ENCODE measurements at regions not wholly inside any gene's neighbourhood (a gene's known extent, or its start where the extent isn't known, plus 50 kb on each side); places are given as distances from the start of the nearest gene placed in this dataset.

DNA sequence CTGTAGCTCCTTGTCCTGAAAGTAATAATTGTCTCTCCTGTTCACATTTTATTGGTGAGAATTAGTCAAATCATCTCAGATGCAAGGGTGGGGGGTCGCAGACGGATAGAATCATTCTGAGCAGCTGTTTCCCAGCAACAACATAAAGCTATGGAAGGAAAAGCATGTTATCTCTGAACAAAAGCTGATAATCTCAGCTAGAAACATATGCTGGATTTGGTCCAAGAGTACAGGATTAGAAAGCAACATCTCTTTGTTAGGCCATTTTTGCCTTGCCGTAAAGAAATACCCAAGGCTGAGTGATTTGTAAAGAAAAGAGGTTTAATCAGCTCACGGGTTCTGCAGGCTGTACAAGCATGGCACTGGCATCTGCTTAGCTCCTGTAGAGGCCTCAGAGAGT is 472.8 kb upstream of the BOD1L1 start:
- H3K4ac ChIP-seq (ENCODE audit: low read depth, low read length) = no peak overlapping the region
- H3K9me3 Mint-ChIP-seq = peaks cover under 1 to 2% of the 10 kb centered on the region in 2 experiments; a peak in 2 of 5 replicates
- H3K4me1 ChIP-seq (ENCODE audit: insufficient read depth, low read length) = no peaks in the 10 kb centered on the region

More for the DNA sequence above, 472.8 kb upstream of the BOD1L1 start:
- Histone ChIP-seq H2AK5ac (ENCODE audit: insufficient read length, low read length) (no peak overlapping the region), H2BK120ac (ENCODE audit: low read depth, low read length, poor library complexity, severe bottlenecking) (no peak overlapping the region), H3K18ac (ENCODE audit: insufficient read length, low read depth, low read length) (no peak overlapping the region), H3K56ac (ENCODE audit: insufficient read length, low read depth, low read length) (no peak overlapping the region), H3K27ac (ENCODE audit: insufficient read length, low read depth, low read length) (no peak overlapping the region), H3K23ac (ENCODE audit: insufficient read length, low read depth, low read length) (no peak overlapping the region), H2AFZ (ENCODE audit: low read length) (no peak overlapping the region), H4K91ac (ENCODE audit: insufficient read length, low read depth, low read length) (no peak overlapping the region), H4K20me1 (ENCODE audit: control insufficient read depth, insufficient read depth, insufficient read length) (no peaks in the 10 kb centered on the region), H2BK12ac (ENCODE audit: insufficient read length, low read depth, low read length) (no peak overlapping the region), H2BK20ac (ENCODE audit: low read depth, low read length, poor library complexity, severe bottlenecking) (no peak overlapping the region), H3K14ac (ENCODE audit: insufficient read depth, low read length) (no peak overlapping the region), H3K9ac (ENCODE audit: extremely low read depth, insufficient read length, low read length) (no peak overlapping the region), H3K79me1 (ENCODE audit: insufficient read depth, low read depth, low read length, poor library complexity, severe bottlenecking) (no peaks in the 10 kb centered on the region), H2BK5ac (ENCODE audit: insufficient read length, low read length) (no peak overlapping the region), H3T11ph (ENCODE audit: low read length) (no peak overlapping the region), H3K9me3 (ENCODE audit: control insufficient read depth, low read depth, low read length) (no peaks in the 10 kb centered on the region), H3K4me2 (ENCODE audit: insufficient read depth, insufficient read length, low read length) (no peak overlapping the region), H3K23me2 (ENCODE audit: insufficient read length, low read depth, low read length, poor library complexity, severe bottlenecking) (no peaks in the 10 kb centered on the region), H3K79me2 (ENCODE audit: insufficient read depth, low read length) (no peaks in the 10 kb centered on the region), H4K8ac (replicated peaks; ENCODE audit: insufficient read length, low read depth, low read length) (no peak overlapping the region), H3K27me3 (ENCODE audit: insufficient read depth, low read length) (no peaks in the 10 kb centered on the region), H4K5ac (ENCODE audit: insufficient read length, low read depth, low read length) (no peak overlapping the region), H2BK15ac (ENCODE audit: low read depth, low read length) (no peak overlapping the region)
- whole genome bisulfite sequencing (ENCODE audit: extremely low coverage, insufficient read length, low lambda C conversion rate) = no CpG with 5 or more reads among the region's 4 CpGs
- TF ChIP-seq, protein P1, sequence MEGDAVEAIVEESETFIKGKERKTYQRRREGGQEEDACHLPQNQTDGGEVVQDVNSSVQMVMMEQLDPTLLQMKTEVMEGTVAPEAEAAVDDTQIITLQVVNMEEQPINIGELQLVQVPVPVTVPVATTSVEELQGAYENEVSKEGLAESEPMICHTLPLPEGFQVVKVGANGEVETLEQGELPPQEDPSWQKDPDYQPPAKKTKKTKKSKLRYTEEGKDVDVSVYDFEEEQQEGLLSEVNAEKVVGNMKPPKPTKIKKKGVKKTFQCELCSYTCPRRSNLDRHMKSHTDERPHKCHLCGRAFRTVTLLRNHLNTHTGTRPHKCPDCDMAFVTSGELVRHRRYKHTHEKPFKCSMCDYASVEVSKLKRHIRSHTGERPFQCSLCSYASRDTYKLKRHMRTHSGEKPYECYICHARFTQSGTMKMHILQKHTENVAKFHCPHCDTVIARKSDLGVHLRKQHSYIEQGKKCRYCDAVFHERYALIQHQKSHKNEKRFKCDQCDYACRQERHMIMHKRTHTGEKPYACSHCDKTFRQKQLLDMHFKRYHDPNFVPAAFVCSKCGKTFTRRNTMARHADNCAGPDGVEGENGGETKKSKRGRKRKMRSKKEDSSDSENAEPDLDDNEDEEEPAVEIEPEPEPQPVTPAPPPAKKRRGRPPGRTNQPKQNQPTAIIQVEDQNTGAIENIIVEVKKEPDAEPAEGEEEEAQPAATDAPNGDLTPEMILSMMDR (conservative IDR thresholded peaks at IDR 0.05) = no peak
- no peak for DNase-seq
- no peaks in the 10 kb centered on the region for H3K27me3 Mint-ChIP-seq (ENCODE audit: low read depth)
- H3K4me1 Mint-ChIP-seq = peaks cover 0 to 4% of the 10 kb centered on the region in 2 experiments; a peak in 3 of 4 replicates
- H3K36me3 Mint-ChIP-seq (ENCODE audit: insufficient read depth in 1 of 3, low read depth in 3 of 3) = peaks cover 0 to 2% (median 0%) of the 10 kb centered on the region in 3 experiments; a peak in 3 of 7 replicates
- H3K4me3 Mint-ChIP-seq = no peak overlapping the region
- no peak overlapping the region for H3K27ac Mint-ChIP-seq

All from H9 (cell line).